ENCODE measurements at regions not wholly inside any gene's neighbourhood (a gene's known extent, or its start where the extent isn't known, plus 50 kb on each side); places are given as distances from the start of the nearest gene placed in this dataset.

DNA sequence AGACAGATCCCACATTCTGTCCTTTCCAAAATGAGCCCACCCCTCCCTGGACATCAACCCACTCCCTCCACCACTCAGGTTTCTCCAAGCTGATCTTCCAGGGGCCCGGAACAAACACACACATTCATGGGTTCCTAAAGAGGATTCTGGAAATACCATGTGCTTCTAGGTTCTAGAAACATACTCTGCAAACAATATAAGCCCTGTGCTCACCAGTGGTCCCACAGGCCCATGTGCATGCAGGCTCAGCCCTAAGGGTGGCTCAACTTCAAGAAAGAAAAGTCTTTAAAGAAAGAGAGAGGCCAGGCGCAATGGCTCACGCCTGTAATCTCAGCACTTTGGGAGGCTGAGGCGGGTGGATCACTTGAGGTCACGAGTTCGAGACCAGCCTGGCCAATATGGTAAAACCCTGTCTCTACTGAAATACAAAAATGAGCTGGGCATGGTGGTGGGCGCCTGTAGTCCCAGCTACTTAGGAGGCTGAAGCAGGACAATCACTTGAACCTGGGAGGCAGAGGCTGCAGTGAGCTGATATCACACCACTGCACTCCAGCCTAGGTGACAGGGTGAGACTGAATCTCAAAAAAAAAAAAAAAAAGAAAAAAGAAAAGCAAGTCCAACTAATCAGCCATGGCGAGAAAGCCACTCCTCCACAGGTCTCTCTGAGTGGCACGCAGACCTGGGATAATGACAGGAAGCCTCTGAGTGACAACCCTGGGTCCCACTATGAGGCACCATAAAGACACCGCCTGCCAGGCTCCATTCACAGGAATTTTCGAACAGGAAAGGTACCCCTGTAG lies 59.5 kb upstream of the PNMA1 start:
- Histone ChIP-seq H3K4me3 (ENCODE audit: insufficient read depth, low read depth, low read length) (no peak overlapping the region), H3K36me3 (replicated peaks; ENCODE audit: control insufficient read depth, insufficient read depth, low read length) (no peaks in the 10 kb centered on the region), H3K27me3 (ENCODE audit: control insufficient read depth, insufficient read depth, low read length) (no peaks in the 10 kb centered on the region)
- no peak for DNase-seq

DNA sequence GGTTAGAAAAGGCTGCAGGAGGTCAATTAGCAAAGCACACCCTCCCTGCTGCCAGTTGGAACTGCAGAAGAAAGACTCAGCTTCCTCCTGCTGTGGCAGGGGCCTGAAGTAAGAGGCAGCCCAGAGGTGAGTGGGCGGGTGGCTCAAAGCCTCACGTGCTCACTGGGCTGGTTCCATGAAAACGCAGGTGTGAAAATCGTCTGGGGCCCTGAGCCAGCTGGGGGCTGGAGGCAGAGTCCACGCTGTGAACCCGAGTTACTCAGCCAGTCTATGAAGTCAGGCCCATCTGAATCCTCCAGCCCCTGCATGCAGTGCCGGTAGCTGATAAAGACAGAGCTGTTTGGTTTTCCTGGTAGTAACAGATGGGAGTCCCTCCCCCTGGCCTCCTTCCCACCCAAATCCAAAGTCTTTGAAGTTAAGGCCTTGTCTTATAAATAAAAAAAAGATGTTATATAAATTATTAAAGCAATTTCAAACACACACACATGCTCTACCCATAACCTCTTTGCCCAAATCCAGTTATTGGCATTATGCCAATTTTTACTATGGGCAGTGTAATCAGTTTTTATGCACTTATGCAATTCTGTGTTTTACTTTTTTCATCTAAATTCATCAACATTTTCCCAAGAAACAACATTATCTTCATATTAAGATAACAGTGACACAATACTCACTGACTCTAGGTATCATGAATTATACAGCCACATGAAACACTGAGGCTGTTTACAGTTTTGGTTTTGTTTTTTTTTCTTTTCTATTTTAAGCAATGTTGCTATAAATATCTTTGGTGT lies 57.9 kb upstream of the PNMA1 start:
- Histone ChIP-seq H3K36me3 (replicated peaks; ENCODE audit: control insufficient read depth, insufficient read depth, low read length) (no peaks in the 10 kb centered on the region), H3K27me3 (ENCODE audit: control insufficient read depth, insufficient read depth, low read length) (no peaks in the 10 kb centered on the region), H3K4me3 (ENCODE audit: insufficient read depth, low read depth, low read length) (no peak overlapping the region)
- DNase-seq, result peak; percentile 89

DNA sequence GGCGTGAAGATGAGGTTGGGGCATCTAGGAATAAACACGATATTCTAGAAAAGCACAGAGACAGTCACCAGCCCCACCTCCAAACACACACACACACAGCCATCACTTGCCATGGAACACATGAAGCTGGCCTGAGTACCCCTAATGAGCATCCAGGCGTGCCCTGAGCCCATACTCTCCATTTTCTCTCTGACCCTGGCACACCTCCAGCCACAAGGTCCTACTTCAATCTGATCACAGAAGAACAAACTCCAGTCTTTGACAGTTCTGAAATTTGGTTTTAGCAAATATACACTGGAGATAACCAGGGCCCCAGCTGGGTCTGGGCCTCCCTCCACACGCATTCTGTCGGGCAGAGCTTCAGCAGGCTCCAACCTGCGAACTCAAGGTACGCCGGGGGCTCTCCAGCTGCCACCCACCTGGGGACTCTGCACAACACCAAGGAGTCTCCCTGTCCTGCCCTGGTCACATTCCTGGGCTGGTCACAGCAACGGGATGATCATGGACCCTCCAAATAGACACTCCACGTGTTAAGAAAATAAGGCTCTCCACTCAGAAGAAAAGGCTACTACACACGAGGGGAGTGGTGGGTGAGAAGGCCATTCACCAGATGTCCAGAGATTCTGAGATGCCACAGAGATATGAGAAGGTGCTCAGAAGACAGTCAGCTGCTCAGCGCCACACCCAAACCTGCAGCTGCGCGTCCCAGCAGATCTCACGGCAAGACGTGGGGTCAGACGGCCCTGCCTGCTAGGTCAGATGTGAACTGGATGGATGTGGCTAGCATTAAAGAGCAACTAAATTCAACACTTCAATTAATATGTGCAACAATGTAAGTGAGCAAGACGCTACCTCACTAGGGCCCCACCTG lies 57.0 kb upstream of the PNMA1 start:
- H3K27me3 ChIP-seq (ENCODE audit: control insufficient read depth, insufficient read depth, low read length), result no peaks in the 10 kb centered on the region
- DNase-seq, result no peak
- no peak overlapping the region for H3K4me3 ChIP-seq (ENCODE audit: insufficient read depth, low read depth, low read length)
- H3K36me3 ChIP-seq (replicated peaks; ENCODE audit: control insufficient read depth, insufficient read depth, low read length), result no peaks in the 10 kb centered on the region

DNA sequence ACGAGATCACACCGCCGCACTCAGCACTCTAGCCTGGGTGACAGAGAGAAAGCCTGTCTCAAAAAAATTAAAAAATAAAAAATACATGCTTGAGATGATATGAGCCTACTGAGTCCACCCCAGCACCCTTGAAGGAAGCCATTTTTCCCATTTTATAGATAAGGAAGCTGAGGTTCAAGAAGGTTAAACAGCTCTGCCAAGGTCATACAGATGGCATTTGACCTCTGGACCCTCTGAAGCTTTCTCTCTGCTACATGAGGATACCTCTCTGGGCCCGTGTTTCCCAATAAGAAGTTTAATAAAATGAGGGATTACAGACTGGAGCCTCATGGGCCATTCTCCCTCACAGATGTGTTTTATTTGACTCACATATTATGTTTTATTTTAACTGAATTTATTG lies 53.9 kb upstream of the PNMA1 start:
- H3K36me3 ChIP-seq (replicated peaks; ENCODE audit: control insufficient read depth, insufficient read depth, low read length), result no peaks in the 10 kb centered on the region
- no peak overlapping the region for H3K4me3 ChIP-seq (ENCODE audit: insufficient read depth, low read depth, low read length)
- no peak for DNase-seq
- H3K27me3 ChIP-seq (ENCODE audit: control insufficient read depth, insufficient read depth, low read length), result no peaks in the 10 kb centered on the region

DNA sequence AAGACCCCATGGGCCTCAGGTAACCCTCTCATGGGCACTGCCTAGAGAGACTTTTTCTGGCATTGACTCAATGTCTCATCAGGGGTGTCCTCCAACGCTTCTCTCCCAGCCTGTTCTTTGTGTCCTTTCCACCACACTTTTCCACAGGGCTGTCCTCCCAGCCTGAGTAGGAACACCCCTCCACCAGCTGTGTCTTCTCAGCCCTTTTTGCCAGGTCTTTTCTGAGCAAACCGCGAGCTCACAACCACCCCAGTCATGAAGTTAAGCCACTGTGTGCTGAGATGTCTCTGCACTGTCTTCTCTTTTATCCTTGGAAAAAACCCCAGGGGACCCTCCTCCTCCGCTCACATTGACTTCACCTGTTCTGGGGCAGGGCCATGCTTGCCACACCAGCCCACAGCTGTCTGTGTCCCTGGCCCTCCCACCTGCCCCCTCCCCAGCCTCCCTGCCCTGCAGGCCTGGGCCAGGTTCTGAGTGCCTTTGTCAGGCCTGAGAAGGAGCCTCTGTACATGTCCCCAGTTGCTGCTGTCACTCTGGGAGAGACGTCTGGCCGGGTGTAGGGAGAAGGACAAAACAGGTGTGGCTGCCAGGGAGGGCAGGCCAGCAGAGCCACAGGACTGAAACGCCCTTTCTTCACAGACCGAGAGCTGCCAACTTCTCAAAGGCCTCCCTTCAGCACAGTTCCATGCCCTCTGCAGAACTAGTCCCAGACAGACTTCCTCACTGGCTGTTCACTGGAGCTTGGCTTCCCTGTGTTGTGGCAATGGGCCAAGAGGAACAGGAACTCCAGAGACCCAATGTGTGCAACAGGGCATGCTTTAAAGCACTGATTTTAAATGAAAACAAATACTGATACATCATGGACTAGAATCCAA lies 50.5 kb upstream of the PNMA1 start:
- no peaks in the 10 kb centered on the region for H3K36me3 ChIP-seq (replicated peaks; ENCODE audit: control insufficient read depth, insufficient read depth, low read length)
- no peak overlapping the region for H3K4me3 ChIP-seq (ENCODE audit: insufficient read depth, low read depth, low read length)
- DNase-seq, result no peak
- peaks cover 2% of the 10 kb centered on the region for H3K27me3 ChIP-seq (ENCODE audit: control insufficient read depth, insufficient read depth, low read length)

Data from H7 (cell line).